Lower leg skin (tissue), 4 donors: ENCODE measurements at regions not wholly inside any gene's neighbourhood (a gene's known extent, or its start where the extent isn't known, plus 50 kb on each side); places are given as distances from the start of the nearest gene placed in this dataset.

Source experiments
- DNase-seq, 2 donors: peaks; one replicate each; pipeline ENCODE4 v3.0.0-alpha.2; 2019; ENCODE audit warnings: low spot score in 2 of 2
- H3K4me3 ChIP-seq: fragments of 200-600 bp; sonication (generic); 2 replicates; pipeline ENCODE4 v1.5.1; 2017; ENCODE audit warnings: mild to moderate bottlenecking, low read depth; ENCODE audit not compliant: poor library complexity, severe bottlenecking
- CTCF ChIP-seq, 3 donors: fragments of 450-650 bp; IDR thresholded peaks; one replicate each; pipeline ENCODE4 v1.5.1; 2016; ENCODE audit warnings: antibody characterized with exemption in 3 of 3, mild to moderate bottlenecking in 3 of 3, moderate library complexity in 2 of 3
- POLR2A ChIP-seq, 2 donors: fragments of 450-650 bp; IDR thresholded peaks; one replicate each; pipeline ENCODE4 v1.6.1; 2016 to 2017; ENCODE audit warnings: antibody characterized with exemption in 2 of 2, mild to moderate bottlenecking in 1 of 2, moderate library complexity in 1 of 2
- WGBS, 2 donors: methylation state at CpG; one replicate each; pipeline ENCODE4 v1.1.5; 2018; 5-methylcytosine and 5-hydroxymethylcytosine counted together
- intact Hi-C: fragments of 100-400 bp; cut with DNase I; formaldehyde crosslinking; loops from one replicate; pipeline ENCODE4 v1.15.0; 2023; ENCODE audit warnings: low total_unique reads

DNA sequence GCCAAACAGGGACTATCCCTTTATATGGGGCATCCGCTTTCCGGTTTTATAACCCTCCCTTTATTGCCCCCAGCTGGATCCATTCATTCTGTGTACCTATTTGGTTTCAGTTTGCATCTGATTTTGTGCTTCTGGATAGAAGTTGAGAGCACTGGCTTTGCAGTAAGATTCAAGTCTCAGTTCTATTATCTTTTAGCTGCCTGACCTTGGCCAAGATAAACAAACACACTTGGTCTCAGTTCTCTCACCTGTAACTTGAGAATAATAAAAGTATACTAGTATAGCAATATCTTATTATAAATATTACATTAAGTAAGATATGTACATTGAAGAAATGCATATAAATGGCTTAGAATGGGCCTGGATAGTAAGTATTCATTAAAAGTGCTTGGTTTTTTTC is 182.4 kb upstream of the TSHZ2 start:
- intact Hi-C loops: no loop called here
- DNase-seq: no peak
- TF ChIP-seq CTCF (IDR thresholded peaks at IDR 0.05) (no peak), POLR2A (IDR thresholded peaks at IDR 0.05) (no peak)
- no peak overlapping the region for H3K4me3 ChIP-seq
- WGBS, 2 donors: 69 to 74% methylated on average over 2 of the region's 2 CpGs

DNA sequence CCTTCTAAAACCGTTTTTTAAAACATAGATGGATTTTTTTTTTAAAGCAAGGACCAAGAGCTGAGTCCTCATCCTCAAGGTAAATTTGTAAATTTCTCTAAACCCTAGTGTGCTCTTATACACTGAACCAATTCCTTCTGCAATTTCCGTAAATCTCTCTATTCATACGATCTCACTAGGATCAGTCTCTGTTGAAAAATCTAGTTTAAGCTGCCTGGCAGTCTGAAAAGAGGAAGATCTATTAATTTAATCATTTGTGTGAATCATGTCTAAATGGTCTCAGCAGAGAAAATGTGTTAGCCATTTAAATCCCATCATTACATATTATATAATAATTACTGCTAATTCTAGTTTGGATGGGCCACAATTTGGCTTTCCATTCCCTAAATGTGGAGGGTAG is 184.2 kb upstream of the TSHZ2 start:
- H3K4me3 ChIP-seq: no peak overlapping the region
- TF ChIP-seq CTCF (IDR thresholded peaks at IDR 0.05) (no peak), POLR2A (IDR thresholded peaks at IDR 0.05) (no peak)
- intact Hi-C loops: no loop called here
- 70% methylated on average over 3 of the region's 3 CpGs for WGBS, 2 donors
- DNase-seq: no peak

- H3K4me3 ChIP-seq: no peak overlapping the region
- intact Hi-C loops: no loop called here
- TF ChIP-seq CTCF (IDR thresholded peaks at IDR 0.05) (no peak), POLR2A (IDR thresholded peaks at IDR 0.05) (no peak)
- 47 to 56% methylated on average over 3 of the region's 3 CpGs for WGBS, 2 donors
- no peak for DNase-seq
Measured at GRCh38 chr20:52787216-52787615, 184.9 kb upstream of the TSHZ2 start.

DNA sequence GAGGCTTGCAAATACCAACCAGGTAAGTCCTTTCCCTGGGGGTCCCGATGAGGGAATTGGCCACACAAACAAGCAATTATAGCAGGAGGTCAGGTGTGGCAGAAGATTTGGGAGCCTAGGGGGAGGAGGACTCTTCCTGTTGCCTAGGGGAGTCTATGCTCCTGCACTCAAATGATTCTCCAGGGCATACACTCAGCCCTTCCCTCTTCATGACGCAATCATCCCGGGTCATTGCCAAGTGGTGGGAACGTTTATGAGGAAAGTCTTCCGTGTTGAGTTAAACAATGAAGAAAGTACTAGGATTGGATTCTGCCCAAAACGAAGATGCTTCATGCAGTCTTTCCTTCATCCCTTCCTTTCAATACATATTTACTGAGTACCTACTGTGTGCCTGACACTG is 186.5 kb upstream of the TSHZ2 start:
- intact Hi-C loops: no loop called here
- no peak overlapping the region for H3K4me3 ChIP-seq
- DNase-seq: no peak
- WGBS, 2 donors: 29% methylated on average over 6 of the region's 6 CpGs
- TF ChIP-seq CTCF (IDR thresholded peaks at IDR 0.05): no peak
- TF ChIP-seq POLR2A (IDR thresholded peaks at IDR 0.05): no peak

- 78 to 87% methylated on average over 2 of the region's 2 CpGs for whole genome bisulfite sequencing, 2 donors
- intact Hi-C loops: no loop called here
- H3K4me3 ChIP-seq: no peak overlapping the region
- DNase-seq: no peak
- no peak for TF ChIP-seq CTCF (IDR thresholded peaks at IDR 0.05)
- TF ChIP-seq POLR2A (IDR thresholded peaks at IDR 0.05): no peak
Measured at GRCh38 chr20:52783769-52784168, 188.4 kb upstream of the TSHZ2 start.

- no peak for DNase-seq
- WGBS, 2 donors: 58 to 74% methylated on average over 2 of the region's 2 CpGs
- no peak overlapping the region for H3K4me3 ChIP-seq
- intact Hi-C loops: no loop called here
- TF ChIP-seq POLR2A (IDR thresholded peaks at IDR 0.05) (no peak), CTCF (IDR thresholded peaks at IDR 0.05) (no peak)
Measured at GRCh38 chr20:52780462-52780861, 191.7 kb upstream of the TSHZ2 start.
